Activated naive CD4-positive, alpha-beta T cell treated with Interleukin-2 at 50 U/mL for 16 hours (primary cell): ENCODE measurements at regions not wholly inside any gene's neighbourhood (a gene's known extent, or its start where the extent isn't known, plus 50 kb on each side); places are given as distances from the start of the nearest gene placed in this dataset.

ENCODE experiments used
- DNase-seq: peaks from one replicate; pipeline ENCODE4 v3.0.0-alpha.2; 2020

DNA sequence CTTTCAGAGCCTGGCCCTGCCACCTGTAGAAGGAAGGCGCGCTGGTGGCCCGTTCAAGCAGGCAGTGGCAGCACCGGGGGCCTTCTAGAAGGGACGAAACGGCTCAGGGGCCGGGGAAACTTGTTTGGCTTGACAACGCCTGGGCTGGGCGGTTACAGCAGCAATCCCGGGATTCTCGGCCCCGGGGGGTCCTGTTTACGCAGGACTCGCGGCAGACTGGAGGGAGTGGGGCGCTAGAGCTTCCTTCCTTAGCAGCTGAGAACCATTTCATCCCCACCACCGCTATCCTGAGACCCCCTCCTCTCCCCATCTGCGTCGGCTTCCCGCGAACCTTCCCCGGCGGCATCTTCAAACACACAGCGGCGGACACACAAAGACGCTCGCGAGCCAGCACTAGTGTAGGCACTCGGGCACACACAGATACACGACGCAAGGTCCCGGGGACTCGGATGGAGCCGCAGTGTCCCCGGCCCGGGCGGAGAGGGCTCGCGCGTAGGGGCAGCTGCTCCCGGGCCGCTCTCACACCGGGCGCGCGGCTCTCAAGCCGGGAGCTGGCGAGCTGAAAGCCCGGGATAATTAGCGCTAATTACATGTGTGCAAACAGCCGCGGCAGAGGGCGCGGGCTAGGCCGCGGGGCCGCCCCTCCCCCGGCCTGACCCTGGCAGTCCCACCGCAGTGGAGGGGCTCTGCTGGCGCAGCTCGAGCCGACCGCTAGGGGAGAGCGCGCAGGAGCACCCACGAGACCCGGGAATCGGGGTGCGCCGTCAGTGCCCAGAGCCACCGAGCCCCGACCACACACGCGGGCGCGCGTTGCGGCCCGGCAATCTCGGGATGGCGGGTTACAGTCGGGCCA lies 271.4 kb downstream of the FOXD2 start:
- DNase-seq: no peak

DNA sequence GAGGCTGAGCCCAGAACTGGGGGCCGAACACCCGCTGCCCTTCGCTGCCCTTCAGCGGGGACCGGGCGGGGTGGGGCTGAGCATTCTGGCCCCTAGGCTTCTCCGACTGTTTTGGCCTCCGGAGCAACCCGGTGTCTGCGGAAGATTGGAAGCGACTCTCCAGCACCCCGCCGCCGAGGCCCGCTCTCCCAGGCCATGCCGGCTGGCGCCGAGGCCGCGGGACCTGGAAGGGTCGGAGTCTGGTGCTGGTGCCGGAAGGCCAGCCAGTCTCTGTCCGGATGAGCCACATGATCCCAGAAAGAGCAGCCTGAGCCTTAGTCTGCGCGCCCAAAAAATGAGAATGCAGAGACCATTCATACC lies 272.0 kb downstream of the FOXD2 start:
- DNase-seq: no peak

GRCh38 chr1:47710329-47711071 lies 272.7 kb downstream of the FOXD2 start:
- peak; percentile 75 for DNase-seq
